ENCODE measurements at regions not wholly inside any gene's neighbourhood (a gene's known extent, or its start where the extent isn't known, plus 50 kb on each side); places are given as distances from the start of the nearest gene placed in this dataset.

GRCh38 chr14:51442513-51443175 lies 202.6 kb downstream of the TMX1 start:
- peak; percentile 57 for DNase-seq (ENCODE audit: insufficient read length, low spot score)
- peak; percentile 78 for FAIRE-seq

GRCh38 chr14:51443195-51444018 lies 203.4 kb downstream of the TMX1 start:
- DNase-seq (ENCODE audit: insufficient read length, low spot score) (no peak), FAIRE-seq (no peak)

DNA sequence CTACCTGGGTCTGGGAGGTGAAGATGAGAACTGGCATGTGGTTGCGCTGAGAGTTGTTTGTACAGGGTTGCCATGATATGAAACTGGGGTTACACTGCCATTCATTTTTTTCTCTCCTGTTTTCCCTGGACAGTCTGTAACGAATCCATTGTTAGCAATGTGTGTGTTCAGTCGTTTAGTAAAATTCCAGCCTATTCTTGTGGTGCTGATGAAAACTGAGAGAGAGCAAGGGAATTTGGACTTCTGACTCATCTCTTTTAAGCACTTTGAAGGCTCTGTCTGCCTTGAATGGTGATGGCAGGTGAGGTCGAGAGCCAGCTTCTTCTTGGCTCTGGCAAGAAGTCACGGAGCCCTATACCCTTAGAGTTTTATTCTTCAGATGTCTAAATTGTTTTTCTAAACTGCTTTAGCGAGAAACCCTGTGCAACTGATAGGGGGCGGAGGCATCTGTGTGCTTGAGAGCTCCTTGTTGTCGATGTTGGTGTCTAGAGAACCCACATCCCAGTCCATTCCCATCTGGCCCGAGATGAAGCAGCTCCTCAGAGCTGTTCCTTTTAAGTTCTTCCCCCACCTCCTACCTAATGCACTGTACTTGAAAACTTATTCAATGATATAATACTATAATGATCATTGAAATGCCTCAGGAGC lies 204.4 kb downstream of the TMX1 start:
- no peak for DNase-seq (ENCODE audit: insufficient read length, low spot score)
- no peak for FAIRE-seq

- DNase-seq (ENCODE audit: insufficient read length, low spot score) (no peak), FAIRE-seq (no peak)
Measured at GRCh38 chr14:51445001-51445390, 204.9 kb downstream of the TMX1 start.

GRCh38 chr14:51446771-51447170 lies 204.9 kb upstream of the FRMD6 start:
- no peak for DNase-seq (ENCODE audit: insufficient read length, low spot score)
- no peak for FAIRE-seq

- FAIRE-seq = no peak
- no peak for DNase-seq (ENCODE audit: insufficient read length, low spot score)
Measured at GRCh38 chr14:51447411-51447810, 204.3 kb upstream of the FRMD6 start.

GRCh38 chr14:51448831-51449670 lies 202.7 kb upstream of the FRMD6 start:
- no peak for FAIRE-seq
- DNase-seq (ENCODE audit: insufficient read length, low spot score) = no peak

GRCh38 chr14:51449681-51450080 lies 202.0 kb upstream of the FRMD6 start:
- no peak for FAIRE-seq

DNA sequence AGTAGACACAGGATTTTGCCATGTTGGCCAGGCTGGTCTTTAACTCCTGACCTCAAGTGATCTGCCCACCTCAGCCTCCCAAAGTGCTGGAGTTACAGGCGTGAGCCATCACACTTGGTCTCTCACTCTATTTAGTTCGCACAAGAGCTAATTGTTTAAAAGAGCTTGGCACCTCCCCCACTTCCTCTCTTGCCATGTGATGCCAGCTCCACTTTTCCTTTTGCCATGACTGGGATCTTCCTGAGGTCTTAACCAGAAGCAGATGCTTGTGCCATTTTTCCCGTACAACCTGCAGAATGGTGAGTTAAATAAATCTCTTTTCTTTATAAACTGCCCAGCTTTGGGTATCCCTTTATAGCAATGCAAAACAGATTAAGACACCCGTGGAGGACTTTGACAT lies 200.1 kb upstream of the FRMD6 start:
- DNase-seq (ENCODE audit: insufficient read length, low spot score) = no peak
- no peak for FAIRE-seq

More at GRCh38 chr14:51449681-51450080, 202.0 kb upstream of the FRMD6 start:
- DNase-seq (ENCODE audit: insufficient read length, low spot score) = no peak

- no peak for FAIRE-seq
- DNase-seq (ENCODE audit: insufficient read length, low spot score) = no peak
Measured at GRCh38 chr14:51453869-51454268, 197.8 kb upstream of the FRMD6 start.

- FAIRE-seq (no peak), DNase-seq (ENCODE audit: insufficient read length, low spot score) (no peak)
Measured at GRCh38 chr14:51454351-51454750, 197.4 kb upstream of the FRMD6 start.

DNA sequence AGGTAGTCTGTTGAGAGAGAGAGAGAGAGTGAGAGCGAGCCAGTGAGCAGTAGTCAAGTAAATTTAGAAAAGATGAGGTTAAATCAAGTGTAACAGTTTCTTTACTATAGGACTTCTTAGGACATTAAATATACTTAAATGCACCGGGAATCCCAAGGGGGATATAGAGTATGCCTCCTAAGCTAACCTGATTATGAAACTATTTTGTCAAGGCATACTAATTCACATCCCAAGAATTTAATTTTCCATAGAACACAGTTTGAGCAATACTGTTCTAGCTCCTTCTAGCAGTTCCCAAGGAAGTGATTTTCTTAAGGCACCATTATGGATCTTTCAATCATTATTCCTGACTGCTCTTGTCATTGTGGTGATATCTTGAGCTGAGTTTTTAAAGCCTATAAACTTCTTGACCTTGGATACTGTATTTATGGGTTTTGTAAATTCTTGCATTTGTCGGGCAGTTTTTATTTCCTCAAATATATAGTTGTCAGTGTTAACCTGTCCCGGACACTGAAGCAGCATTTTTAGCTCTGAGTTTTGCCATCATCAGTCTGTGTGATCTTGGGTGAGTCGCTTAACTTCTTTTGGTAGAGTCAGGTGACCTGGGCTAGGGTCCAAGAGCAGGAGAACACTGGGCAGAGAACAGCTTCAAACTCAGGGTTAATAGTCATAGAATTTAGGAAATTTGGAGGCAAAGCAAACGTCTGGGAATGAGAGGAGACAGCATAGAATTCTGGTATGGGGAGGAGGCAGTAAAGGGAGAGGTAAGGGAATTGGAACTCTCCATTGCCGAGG lies 196.5 kb upstream of the FRMD6 start:
- no peak for FAIRE-seq

GRCh38 chr14:51457843-51458562 lies 193.7 kb upstream of the FRMD6 start:
- FAIRE-seq (no peak), DNase-seq (ENCODE audit: insufficient read length, low spot score) (no peak)

More for the DNA sequence above, 196.5 kb upstream of the FRMD6 start:
- no peak for DNase-seq (ENCODE audit: insufficient read length, low spot score)

GRCh38 chr14:51458563-51458955 lies 193.2 kb upstream of the FRMD6 start:
- DNase-seq (ENCODE audit: insufficient read length, low spot score) = peak; percentile 12
- no peak for FAIRE-seq

GRCh38 chr14:51460011-51460410 lies 191.7 kb upstream of the FRMD6 start:
- no peak for DNase-seq (ENCODE audit: insufficient read length, low spot score)
- no peak for FAIRE-seq

DNA sequence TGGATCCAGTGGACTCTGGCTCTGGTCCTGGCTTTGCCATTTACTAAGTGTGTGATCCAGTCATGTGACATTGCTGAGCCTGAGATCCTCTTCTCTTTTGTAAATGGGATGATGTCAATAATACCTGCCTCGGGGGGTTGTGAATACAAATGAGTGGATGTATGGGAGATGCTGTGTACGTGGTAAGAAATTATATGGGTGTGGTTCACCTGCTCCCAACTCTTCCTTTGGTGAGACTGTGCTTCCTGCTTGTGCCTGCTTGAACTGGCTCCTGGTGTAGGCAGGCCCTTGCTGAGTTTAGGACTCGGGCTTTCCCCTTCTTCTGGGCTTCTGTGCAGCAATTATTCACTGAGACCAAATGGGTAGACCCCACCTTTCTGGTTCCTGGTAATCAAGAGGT lies 189.5 kb upstream of the FRMD6 start:
- DNase-seq (ENCODE audit: insufficient read length, low spot score) = no peak
- FAIRE-seq = no peak

DNA sequence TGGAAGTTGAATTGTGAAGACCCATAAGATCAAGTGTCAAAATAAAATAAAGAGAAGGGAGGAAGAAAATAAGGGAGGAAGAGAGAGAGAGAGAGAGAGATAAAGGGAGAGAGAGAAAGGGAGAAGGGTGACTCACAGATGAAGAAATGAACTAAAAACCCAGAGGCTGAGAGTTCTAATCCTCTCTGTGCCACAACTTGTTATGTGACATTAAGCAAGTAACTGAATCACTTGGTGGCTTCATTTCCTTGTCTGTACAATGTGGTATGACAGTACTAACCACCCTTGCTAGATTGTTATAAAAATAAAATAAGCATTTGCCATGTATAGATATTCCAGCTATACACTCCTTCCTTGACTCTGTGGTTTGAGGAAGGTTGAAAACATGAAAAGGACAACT lies 189.0 kb upstream of the FRMD6 start:
- DNase-seq (ENCODE audit: insufficient read length, low spot score) (no peak), FAIRE-seq (no peak)

GRCh38 chr14:51463461-51463860 lies 188.2 kb upstream of the FRMD6 start:
- FAIRE-seq (no peak), DNase-seq (ENCODE audit: insufficient read length, low spot score) (no peak)

- no peak for FAIRE-seq
- no peak for DNase-seq (ENCODE audit: insufficient read length, low spot score)
Measured at GRCh38 chr14:51464411-51464810, 187.3 kb upstream of the FRMD6 start.

All from HTR-8/SVneo (cell line).